Hematopoietic multipotent progenitor cell (in vitro differentiated cells): ENCODE measurements at regions not wholly inside any gene's neighbourhood (a gene's known extent, or its start where the extent isn't known, plus 50 kb on each side); places are given as distances from the start of the nearest gene placed in this dataset.
A peak's percentile ranks its signal among the peaks of the same experiment; 100 is the strongest.
"Not testable (repeated sequence)": the region's sequence is repeated elsewhere in the genome, so short reads cannot be mapped to it uniquely, and the experiment has no call there.

Experiments used
- DNase-seq, 3 donors: peaks; one replicate each; pipeline ENCODE4 v3.0.0-alpha.2; 2011 to 2015; ENCODE audit warnings: low read depth in 2 of 3, low spot score in 2 of 3

GRCh38 chr3:16070707-16071106 lies 103.8 kb upstream of the GALNT15 start:
- no peak for DNase-seq

- no peak for DNase-seq
These were observed 103.3 kb upstream of the GALNT15 start for GRCh38 chr3:16071206-16071605.

- DNase-seq, result no peak
These were observed 101.9 kb upstream of the GALNT15 start for GRCh38 chr3:16072420-16073110.

GRCh38 chr3:16073203-16073602 lies 101.3 kb upstream of the GALNT15 start:
- no peak for DNase-seq

- DNase-seq, result not testable (repeated sequence)
These were observed 100.3 kb upstream of the GALNT15 start for GRCh38 chr3:16073990-16074671.

GRCh38 chr3:16075647-16076046 lies 98.8 kb upstream of the GALNT15 start:
- DNase-seq, result no peak

GRCh38 chr3:16076564-16076963 lies 97.9 kb upstream of the GALNT15 start:
- DNase-seq, result no peak

GRCh38 chr3:16077146-16077545 lies 97.3 kb upstream of the GALNT15 start:
- not testable (repeated sequence) for DNase-seq

GRCh38 chr3:16077681-16078080 lies 96.8 kb upstream of the GALNT15 start:
- not testable (repeated sequence) for DNase-seq

- no peak for DNase-seq
These were observed 95.0 kb upstream of the GALNT15 start for GRCh38 chr3:16079519-16079918.

GRCh38 chr3:16081661-16082060 lies 92.8 kb upstream of the GALNT15 start:
- no peak for DNase-seq

GRCh38 chr3:16084887-16085286 lies 89.6 kb upstream of the GALNT15 start:
- peak in 1 of 3 donors; percentile 25 for DNase-seq

- no peak for DNase-seq
These were observed 89.1 kb upstream of the GALNT15 start for GRCh38 chr3:16085410-16085809.

- DNase-seq, result no peak
These were observed 88.4 kb upstream of the GALNT15 start for GRCh38 chr3:16085884-16086608.

GRCh38 chr3:16086690-16087089 lies 87.8 kb upstream of the GALNT15 start:
- DNase-seq, result no peak

GRCh38 chr3:16088496-16088895 lies 86.0 kb upstream of the GALNT15 start:
- DNase-seq, result no peak

GRCh38 chr3:16089521-16089920 lies 85.0 kb upstream of the GALNT15 start:
- no peak for DNase-seq

- no peak for DNase-seq
These were observed 84.5 kb upstream of the GALNT15 start for GRCh38 chr3:16090024-16090423.

- DNase-seq, result no peak
These were observed 83.8 kb upstream of the GALNT15 start for GRCh38 chr3:16090706-16091105.

- no peak for DNase-seq
These were observed 81.6 kb upstream of the GALNT15 start for GRCh38 chr3:16092923-16093322.

- no peak for DNase-seq
These were observed 72.9 kb upstream of the GALNT15 start for GRCh38 chr3:16101295-16102186.
